AG04449 (cell line): ENCODE measurements at regions not wholly inside any gene's neighbourhood (a gene's known extent, or its start where the extent isn't known, plus 50 kb on each side); places are given as distances from the start of the nearest gene placed in this dataset.
"Not testable (repeated sequence)": the region's sequence is repeated elsewhere in the genome, so short reads cannot be mapped to it uniquely, and the experiment has no call there.

Experiments used
- CTCF ChIA-PET: fragments of 350-600 bp; formaldehyde crosslinking; extraction: SDS; loops from one replicate; lab custom pipeline; 2021; ENCODE audit warnings: antibody characterized with exemption; lab: Yijun Ruan, JAX
- POLR2A ChIA-PET: fragments of 400-600, 350-600 bp; formaldehyde crosslinking; extraction: SDS; loops from one replicate; lab custom pipeline; 2020; ENCODE audit warnings: antibody characterized with exemption, inconsistent platforms; lab: Yijun Ruan, JAX
- DNase-seq: peaks from one replicate; pipeline ENCODE4 v3.0.0-alpha.2; 2010; ENCODE audit warnings: low read depth, low spot score
- H3K4me3 ChIP-seq: 2 replicates; pipeline ENCODE4 v1.5.1; 2011; ENCODE audit warnings: low read depth, mild to moderate bottlenecking, control low read depth, low read length
- CTCF ChIP-seq: IDR thresholded peaks from one replicate; pipeline ENCODE4 v1.5.1; 2011; ENCODE audit warnings: mild to moderate bottlenecking, moderate library complexity, low read length, control low read depth, inconsistent platforms; ENCODE audit not compliant: insufficient read depth; ENCODE audit errors: missing control alignments

- ChIA-PET POLR2A (no interaction called here), CTCF (no interaction called here)
Observed at GRCh38 chr5:118293378-118293777, 695.0 kb downstream of the DTWD2 start.

DNA sequence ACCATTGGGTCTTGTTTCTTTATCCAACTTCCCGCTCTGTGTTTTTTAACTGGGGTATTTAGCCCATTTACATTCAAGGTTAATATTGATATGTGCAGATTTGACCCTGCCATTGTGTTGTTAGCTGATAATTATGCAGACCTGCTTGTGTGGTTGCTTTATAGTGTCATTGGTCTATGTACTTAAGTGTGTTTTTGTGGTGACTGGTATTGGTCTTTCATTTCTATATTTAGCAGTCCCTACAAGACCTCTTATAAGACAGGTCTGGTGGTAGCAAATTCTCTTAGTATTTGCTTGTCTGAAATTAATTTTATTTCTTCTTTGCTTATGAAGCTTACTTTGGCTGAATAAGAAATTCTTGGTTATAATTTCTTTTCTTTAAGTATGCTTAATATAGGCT, 698.1 kb downstream of the DTWD2 start:
- ChIA-PET POLR2A (no interaction called here), CTCF (no interaction called here)
- no peak overlapping the region for H3K4me3 ChIP-seq
- no peak for TF ChIP-seq CTCF
- no peak for DNase-seq

More at GRCh38 chr5:118293378-118293777, 695.0 kb downstream of the DTWD2 start:
- no peak for TF ChIP-seq CTCF
- H3K4me3 ChIP-seq, result no peak overlapping the region
- no peak for DNase-seq

GRCh38 chr5:118284230-118284629, 704.1 kb downstream of the DTWD2 start:
- H3K4me3 ChIP-seq, DNase-seq, POLR2A ChIA-PET, CTCF ChIA-PET: not testable (repeated sequence)

- H3K4me3 ChIP-seq, CTCF ChIA-PET, DNase-seq, POLR2A ChIA-PET: not testable (repeated sequence)
Observed at GRCh38 chr5:118282480-118283038, 705.8 kb downstream of the DTWD2 start.

DNA sequence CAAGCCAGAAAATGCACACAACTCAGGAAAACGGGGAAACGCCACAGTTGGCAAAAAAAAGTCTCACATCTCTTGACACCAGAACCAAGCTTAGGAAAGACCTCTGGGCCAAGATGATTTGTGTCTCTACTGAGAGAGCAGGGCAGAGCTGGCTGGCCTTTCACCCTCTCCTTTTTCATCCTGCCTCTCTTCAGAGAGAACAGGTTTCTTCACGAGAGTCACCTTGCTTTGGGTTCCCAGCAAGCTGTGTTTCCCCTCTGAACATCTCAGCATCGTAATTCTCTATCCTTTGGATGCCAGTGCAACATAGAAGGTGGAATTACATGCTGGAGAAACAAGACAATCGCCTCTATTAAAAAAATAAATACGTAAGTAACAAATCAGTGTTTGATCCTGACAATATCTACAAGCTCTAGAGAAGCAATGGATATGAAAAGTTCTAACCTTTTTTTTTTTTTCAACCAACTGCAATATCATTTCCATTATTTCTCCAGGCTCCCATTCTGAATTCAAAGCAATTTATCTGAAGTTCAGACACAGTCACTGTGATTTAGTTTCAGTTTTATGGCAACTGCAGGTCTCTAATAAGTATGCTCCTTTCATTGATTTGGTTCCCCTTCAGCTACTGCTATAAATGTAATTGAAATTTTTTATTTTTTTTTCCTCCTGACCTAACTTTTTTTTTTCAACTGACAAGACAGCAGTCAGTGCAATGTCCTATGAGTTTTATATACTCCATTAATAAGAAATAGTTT, 708.6 kb downstream of the DTWD2 start:
- DNase-seq, result no peak
- ChIA-PET CTCF (no interaction called here), POLR2A (no interaction called here)
- TF ChIP-seq CTCF, result no peak
- no peak overlapping the region for H3K4me3 ChIP-seq

DNA sequence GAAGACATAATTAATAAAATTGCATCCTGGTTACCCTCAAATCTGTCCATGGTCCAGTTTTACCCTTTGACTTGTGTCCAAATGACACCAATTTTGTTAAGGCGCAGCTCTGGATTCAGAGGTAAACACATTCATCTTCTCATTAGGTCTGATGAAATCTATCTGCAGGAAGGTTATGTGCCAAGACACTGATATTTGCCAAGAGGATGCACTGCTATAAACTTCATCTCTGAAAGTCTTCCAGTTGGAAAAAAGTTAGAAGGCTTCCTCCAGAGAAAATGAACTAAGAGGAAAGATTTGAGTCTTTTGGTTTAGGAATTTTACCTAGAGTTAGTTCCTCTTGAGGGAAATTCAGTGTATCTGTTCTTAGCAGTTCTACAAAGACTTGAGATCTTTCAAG, 717.8 kb downstream of the DTWD2 start:
- H3K4me3 ChIP-seq, result no peak overlapping the region
- no peak for TF ChIP-seq CTCF
- ChIA-PET POLR2A (no interaction called here), CTCF (no interaction called here)
- no peak for DNase-seq

- ChIA-PET POLR2A (no interaction called here), CTCF (no interaction called here)
- no peak for DNase-seq
- no peak for TF ChIP-seq CTCF
- H3K4me3 ChIP-seq, result no peak overlapping the region
Observed at GRCh38 chr5:118258223-118258622, 730.1 kb downstream of the DTWD2 start.
